Muscle of leg (tissue), 3 donors: ENCODE measurements at regions not wholly inside any gene's neighbourhood (a gene's known extent, or its start where the extent isn't known, plus 50 kb on each side); places are given as distances from the start of the nearest gene placed in this dataset.

Experiments used
- DNase-seq: peaks from one replicate; pipeline ENCODE4 v3.0.0; 2013
- H3K27ac ChIP-seq: one replicate; pipeline ENCODE4 v1.5.1; 2013; ENCODE audit warnings: mild to moderate bottlenecking, low read length, control low read depth
- H3K27me3 ChIP-seq: one replicate; pipeline ENCODE4 v1.6.1; 2013; ENCODE audit warnings: low read length; ENCODE audit not compliant: control insufficient read depth, insufficient read depth
- H3K36me3 ChIP-seq: one replicate; pipeline ENCODE4 v1.6.1; 2013; ENCODE audit warnings: low read length; ENCODE audit not compliant: control insufficient read depth, insufficient read depth
- H3K4me1 ChIP-seq: one replicate; pipeline ENCODE4 v1.6.1; 2013; ENCODE audit warnings: low read length; ENCODE audit not compliant: control insufficient read depth, insufficient read depth
- H3K4me3 ChIP-seq: one replicate; pipeline ENCODE4 v1.5.1; 2013; ENCODE audit warnings: low read length, control low read depth
- H3K9me3 ChIP-seq: replicated peaks from 2 replicates; pipeline ENCODE4 v1.6.1; 2013; ENCODE audit warnings: low read depth, low read length; ENCODE audit not compliant: control insufficient read depth
- WGBS: methylation state at CpG from one replicate; pipeline ENCODE4 v1.1.5; 2013; ENCODE audit warnings: missing lambda C conversion rate; ENCODE audit not compliant: insufficient coverage; 5-methylcytosine and 5-hydroxymethylcytosine counted together

- no peak overlapping the region for H3K27ac ChIP-seq
- H3K9me3 ChIP-seq: peaks cover 10% of the 10 kb centered on the region
- no CpG with 5 or more reads among the region's 1 CpG for WGBS
- H3K4me3 ChIP-seq: no peak overlapping the region
- no peaks in the 10 kb centered on the region for H3K27me3 ChIP-seq
- no peaks in the 10 kb centered on the region for H3K36me3 ChIP-seq
- DNase-seq: no peak
- H3K4me1 ChIP-seq: no peaks in the 10 kb centered on the region
Measured at GRCh38 chr6:144599615-144600014, 314.5 kb downstream of the UTRN start.

DNA sequence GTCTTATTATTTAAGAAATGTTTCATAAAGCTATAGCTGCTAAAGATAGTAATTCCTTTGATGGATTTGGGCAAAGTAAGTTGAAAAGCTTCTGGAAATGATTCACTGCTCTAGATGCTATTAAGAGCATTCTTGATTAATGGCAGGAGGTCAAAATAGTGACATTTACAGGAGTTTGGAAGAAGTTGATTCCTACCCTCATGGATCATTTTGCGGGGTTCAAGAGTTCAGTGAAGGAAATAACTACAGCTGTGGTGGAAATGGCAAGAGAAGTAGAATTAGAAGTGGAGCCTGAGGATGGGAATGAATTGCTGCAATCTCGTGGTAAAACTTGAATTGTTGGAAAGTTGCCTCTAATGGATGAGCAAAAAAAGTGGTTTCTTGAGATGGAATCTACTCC is 316.1 kb downstream of the UTRN start:
- Histone ChIP-seq H3K27ac (no peak overlapping the region), H3K36me3 (no peaks in the 10 kb centered on the region), H3K4me1 (no peaks in the 10 kb centered on the region), H3K4me3 (no peak overlapping the region), H3K27me3 (no peaks in the 10 kb centered on the region), H3K9me3 (peaks cover 10% of the 10 kb centered on the region)
- 96% methylated on average over 2 of the region's 2 CpGs for WGBS
- DNase-seq: no peak

GRCh38 chr6:144602523-144603180 is 317.5 kb downstream of the UTRN start:
- WGBS: no CpG with 5 or more reads among the region's 3 CpGs
- Histone ChIP-seq H3K9me3 (peaks cover 10% of the 10 kb centered on the region), H3K4me3 (no peak overlapping the region), H3K4me1 (no peaks in the 10 kb centered on the region), H3K27me3 (no peaks in the 10 kb centered on the region), H3K36me3 (no peaks in the 10 kb centered on the region), H3K27ac (no peak overlapping the region)
- no peak for DNase-seq

- DNase-seq: no peak
- H3K9me3 ChIP-seq: no peaks in the 10 kb centered on the region
- no CpG with 5 or more reads among the region's 2 CpGs for WGBS
- H3K27ac ChIP-seq: no peak overlapping the region
- H3K27me3 ChIP-seq: no peaks in the 10 kb centered on the region
- peaks cover 2% of the 10 kb centered on the region for H3K36me3 ChIP-seq
- H3K4me1 ChIP-seq: no peaks in the 10 kb centered on the region
- H3K4me3 ChIP-seq: no peak overlapping the region
Measured at GRCh38 chr6:144606083-144606482, 320.9 kb downstream of the UTRN start.

DNA sequence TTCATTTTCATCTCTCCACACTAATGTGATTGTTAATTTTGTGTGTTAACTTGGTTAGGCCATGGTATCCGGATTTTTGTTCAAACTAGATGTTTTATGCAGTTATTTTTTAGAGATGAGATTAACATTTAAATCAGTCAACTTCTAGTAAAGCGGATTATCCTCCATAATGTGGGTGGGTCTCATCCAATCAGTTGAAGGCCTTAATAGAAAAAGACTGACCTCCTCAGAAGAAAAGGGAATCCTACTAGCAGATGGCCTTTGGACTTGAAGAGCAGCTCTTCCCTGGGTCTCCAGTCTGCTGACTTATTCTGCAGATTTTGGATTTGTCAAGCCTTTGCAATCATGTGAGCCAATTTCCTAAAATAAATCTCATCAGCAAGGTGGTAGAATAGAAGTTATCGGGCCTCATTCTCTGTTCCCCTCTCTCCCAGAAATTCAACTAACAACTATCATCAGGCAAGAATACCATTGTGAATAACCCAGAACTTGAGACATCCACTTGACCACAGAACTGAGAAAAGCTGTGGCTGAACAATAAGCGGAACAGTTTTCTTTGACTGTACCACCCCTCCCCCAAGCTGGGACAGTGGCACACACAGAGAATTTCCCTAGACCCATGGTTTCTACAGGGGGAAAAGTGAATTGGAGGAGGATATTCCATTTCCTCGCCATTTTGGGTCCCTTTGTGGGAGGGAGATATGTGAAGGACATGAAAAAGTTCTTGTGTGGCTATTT is 323.0 kb downstream of the UTRN start:
- Histone ChIP-seq H3K9me3 (no peaks in the 10 kb centered on the region), H3K27me3 (no peaks in the 10 kb centered on the region), H3K4me3 (no peak overlapping the region), H3K4me1 (no peaks in the 10 kb centered on the region), H3K36me3 (peaks cover 2% of the 10 kb centered on the region), H3K27ac (no peak overlapping the region)
- 100% methylated on average over 1 of the region's 5 CpGs for WGBS
- DNase-seq: peak; percentile 18

- peaks cover 2% of the 10 kb centered on the region for H3K36me3 ChIP-seq
- no peaks in the 10 kb centered on the region for H3K4me1 ChIP-seq
- H3K4me3 ChIP-seq: no peak overlapping the region
- H3K9me3 ChIP-seq: no peaks in the 10 kb centered on the region
- no peaks in the 10 kb centered on the region for H3K27me3 ChIP-seq
- H3K27ac ChIP-seq: no peak overlapping the region
- no CpG with 5 or more reads among the region's 1 CpG for WGBS
- DNase-seq: no peak
Measured at GRCh38 chr6:144612811-144613210, 327.7 kb downstream of the UTRN start.

GRCh38 chr6:144613859-144614258 is 328.7 kb downstream of the UTRN start:
- no peak overlapping the region for H3K4me3 ChIP-seq
- H3K27me3 ChIP-seq: no peaks in the 10 kb centered on the region
- H3K4me1 ChIP-seq: no peaks in the 10 kb centered on the region
- H3K36me3 ChIP-seq: no peaks in the 10 kb centered on the region
- DNase-seq: no peak
- no peak overlapping the region for H3K27ac ChIP-seq
- H3K9me3 ChIP-seq: no peaks in the 10 kb centered on the region
- WGBS: no CpG with 5 or more reads among the region's 2 CpGs

DNA sequence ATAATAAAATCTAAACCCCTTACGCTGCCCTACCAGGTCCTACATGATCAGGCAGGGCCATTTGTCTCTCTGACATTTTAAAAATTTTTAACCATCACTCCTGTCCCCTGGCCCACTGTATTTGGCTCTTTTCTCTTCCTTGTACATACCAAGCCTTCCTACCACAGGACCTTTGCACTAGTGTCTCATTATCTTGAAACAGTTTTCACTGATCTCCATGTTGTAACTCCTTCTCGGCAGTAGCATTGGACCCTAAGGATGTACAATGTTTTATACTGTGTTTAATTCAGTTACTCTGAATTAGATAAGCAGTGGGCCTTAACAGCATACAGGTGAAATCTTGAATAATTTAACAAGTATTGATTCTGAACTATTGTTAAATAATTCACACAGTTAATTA is 330.7 kb downstream of the UTRN start:
- Histone ChIP-seq H3K9me3 (no peaks in the 10 kb centered on the region), H3K27ac (no peak overlapping the region), H3K4me3 (no peak overlapping the region), H3K27me3 (no peaks in the 10 kb centered on the region), H3K4me1 (no peaks in the 10 kb centered on the region), H3K36me3 (no peaks in the 10 kb centered on the region)
- WGBS: 94% methylated on average over 1 of the region's 2 CpGs
- no peak for DNase-seq

GRCh38 chr6:144617191-144617590 is 332.1 kb downstream of the UTRN start:
- DNase-seq: no peak
- H3K4me3 ChIP-seq: no peak overlapping the region
- H3K27ac ChIP-seq: no peak overlapping the region
- H3K36me3 ChIP-seq: no peaks in the 10 kb centered on the region
- no peaks in the 10 kb centered on the region for H3K27me3 ChIP-seq
- no CpG with 5 or more reads among the region's 1 CpG for WGBS
- no peaks in the 10 kb centered on the region for H3K9me3 ChIP-seq
- no peaks in the 10 kb centered on the region for H3K4me1 ChIP-seq

DNA sequence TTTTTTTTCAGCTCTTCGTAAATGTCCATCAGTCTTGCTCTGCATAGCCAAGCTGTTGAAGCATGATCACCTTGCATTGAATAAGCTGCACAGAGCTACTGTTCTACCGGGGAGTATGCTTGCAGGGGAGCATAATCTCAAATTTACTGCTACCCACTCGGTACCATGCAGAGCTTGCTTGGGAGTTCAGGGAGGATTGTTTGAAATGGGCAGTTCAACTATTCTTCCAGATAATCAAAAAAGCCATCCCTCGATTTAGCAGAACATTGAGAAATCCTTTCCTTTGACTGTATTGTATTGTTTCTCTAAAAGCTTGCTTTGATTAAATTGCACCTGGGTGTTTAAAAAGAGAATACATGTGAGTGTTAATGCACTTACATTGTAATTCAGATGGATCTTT is 332.6 kb downstream of the UTRN start:
- H3K4me3 ChIP-seq: no peak overlapping the region
- H3K4me1 ChIP-seq: no peaks in the 10 kb centered on the region
- no peaks in the 10 kb centered on the region for H3K27me3 ChIP-seq
- no CpG with 5 or more reads among the region's 4 CpGs for WGBS
- H3K9me3 ChIP-seq: no peaks in the 10 kb centered on the region
- no peak overlapping the region for H3K27ac ChIP-seq
- no peaks in the 10 kb centered on the region for H3K36me3 ChIP-seq
- DNase-seq: no peak
